ENCODE measurements at regions not wholly inside any gene's neighbourhood (a gene's known extent, or its start where the extent isn't known, plus 50 kb on each side); places are given as distances from the start of the nearest gene placed in this dataset.
"Not testable (repeated sequence)": the region's sequence is repeated elsewhere in the genome, so short reads cannot be mapped to it uniquely, and the experiment has no call there.

GRCh38 chr20:26091921-26092320, 395.3 kb upstream of the ZNF337 start:
- DNase-seq = not testable (repeated sequence)

- not testable (repeated sequence) for DNase-seq
These were observed 389.5 kb upstream of the ZNF337 start for GRCh38 chr20:26086195-26086594.

GRCh38 chr20:26073972-26074371, 377.3 kb upstream of the ZNF337 start:
- DNase-seq = not testable (repeated sequence)

GRCh38 chr20:26059324-26059723, 362.7 kb upstream of the ZNF337 start:
- not testable (repeated sequence) for DNase-seq

- DNase-seq = not testable (repeated sequence)
These were observed 361.8 kb upstream of the ZNF337 start for GRCh38 chr20:26058446-26058845.

- not testable (repeated sequence) for DNase-seq
These were observed 360.6 kb upstream of the ZNF337 start for GRCh38 chr20:26057135-26057752.

- not testable (repeated sequence) for DNase-seq
These were observed 329.1 kb upstream of the ZNF337 start for GRCh38 chr20:26025792-26026191.

- DNase-seq = not testable (repeated sequence)
These were observed 314.3 kb upstream of the ZNF337 start for GRCh38 chr20:26010942-26011276.

- DNase-seq = not testable (repeated sequence)
These were observed 313.7 kb upstream of the ZNF337 start for GRCh38 chr20:26010224-26010941.

GRCh38 chr20:26009402-26010223, 313.0 kb upstream of the ZNF337 start:
- peak; percentile 75 for DNase-seq

GRCh38 chr20:26008026-26008425, 311.4 kb upstream of the ZNF337 start:
- DNase-seq = not testable (repeated sequence)

GRCh38 chr20:26006164-26006563, 309.5 kb upstream of the ZNF337 start:
- not testable (repeated sequence) for DNase-seq

- not testable (repeated sequence) for DNase-seq
These were observed 307.3 kb upstream of the ZNF337 start for GRCh38 chr20:26003959-26004358.

GRCh38 chr20:25997367-25998038, 300.9 kb upstream of the ZNF337 start:
- not testable (repeated sequence) for DNase-seq

GRCh38 chr20:25992146-25992545, 295.5 kb upstream of the ZNF337 start:
- no peak for DNase-seq

GRCh38 chr20:25991756-25992130, 295.1 kb upstream of the ZNF337 start:
- DNase-seq = no peak

GRCh38 chr20:25991051-25991755, 294.6 kb upstream of the ZNF337 start:
- DNase-seq = no peak

GRCh38 chr20:25989686-25990085, 293.0 kb upstream of the ZNF337 start:
- DNase-seq = not testable (repeated sequence)

GRCh38 chr20:25989196-25989595, 292.5 kb upstream of the ZNF337 start:
- no peak for DNase-seq

- not testable (repeated sequence) for DNase-seq
These were observed 291.4 kb upstream of the ZNF337 start for GRCh38 chr20:25987928-25988560.

- no peak for DNase-seq
These were observed 290.6 kb upstream of the ZNF337 start for GRCh38 chr20:25987073-25987927.
